DMS53 (cell line): ENCODE measurements at regions not wholly inside any gene's neighbourhood (a gene's known extent, or its start where the extent isn't known, plus 50 kb on each side); places are given as distances from the start of the nearest gene placed in this dataset.
A peak's percentile ranks its signal among the peaks of the same experiment; 100 is the strongest.
"Not testable (repeated sequence)": the region's sequence is repeated elsewhere in the genome, so short reads cannot be mapped to it uniquely, and the experiment has no call there.

Source experiments
- DNase-seq: peaks from one replicate; lab custom pipeline; 2025; lab: John Stamatoyannopoulos, UW

DNA sequence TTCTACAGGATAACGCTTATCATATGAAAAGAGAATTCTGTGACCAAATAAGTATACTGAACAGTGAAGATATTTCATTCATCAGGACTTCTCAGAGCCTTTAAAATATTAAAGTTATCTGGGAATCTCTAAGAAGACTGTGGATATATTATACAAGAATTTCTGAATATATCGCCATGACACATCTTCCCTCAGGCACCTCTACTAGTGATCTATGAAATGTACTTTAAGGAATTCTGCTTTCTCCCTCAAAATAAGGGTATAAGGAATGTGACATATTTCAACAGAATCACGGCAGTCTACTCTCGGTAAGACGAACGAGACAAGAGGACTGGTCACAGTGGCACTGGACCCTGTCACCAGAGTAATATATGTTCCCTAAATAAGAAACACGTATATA is 504.2 kb upstream of the PHF14 start:
- no peak for DNase-seq

GRCh38 chr7:10471280-10472058 is 502.2 kb upstream of the PHF14 start:
- DNase-seq, result no peak

DNA sequence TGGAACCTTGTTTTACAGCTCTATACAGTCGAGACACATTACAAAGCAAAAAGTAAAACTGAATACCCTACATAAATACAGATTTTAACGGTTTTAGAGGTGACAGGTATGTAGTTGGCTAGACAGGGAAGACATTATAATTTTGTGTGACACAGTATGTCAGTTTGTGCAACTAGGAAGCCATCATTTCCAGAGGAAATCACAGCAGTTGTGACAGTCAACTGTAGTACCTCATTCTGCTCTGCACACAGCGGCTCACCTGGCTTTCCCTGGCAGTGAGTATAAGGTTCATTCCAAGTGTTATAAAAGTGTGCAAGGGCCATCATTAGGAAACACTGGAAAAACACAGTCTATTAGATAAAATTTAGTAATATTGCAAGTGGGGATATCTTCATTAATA is 501.6 kb upstream of the PHF14 start:
- DNase-seq, result no peak

- no peak for DNase-seq
Observed at GRCh38 chr7:10473569-10473968, 500.1 kb upstream of the PHF14 start.

DNA sequence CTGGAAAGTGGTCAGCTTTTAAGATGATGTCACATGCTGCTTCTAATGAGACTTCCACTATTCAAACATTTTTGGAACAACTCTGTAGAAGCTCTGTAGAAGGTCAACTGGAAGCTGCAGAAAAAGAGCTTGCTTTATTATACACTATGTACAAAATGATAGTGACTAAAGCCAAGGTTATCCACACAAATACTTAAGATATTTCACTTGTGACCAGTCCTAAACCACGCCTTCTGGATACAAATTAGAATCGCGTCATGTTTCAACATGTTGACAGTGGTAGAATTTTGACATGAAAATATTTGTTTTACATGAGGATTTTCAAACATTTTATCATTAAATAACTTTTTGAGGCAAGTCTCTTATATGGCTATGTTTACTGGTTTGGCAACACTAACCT is 499.6 kb upstream of the PHF14 start:
- no peak for DNase-seq

DNA sequence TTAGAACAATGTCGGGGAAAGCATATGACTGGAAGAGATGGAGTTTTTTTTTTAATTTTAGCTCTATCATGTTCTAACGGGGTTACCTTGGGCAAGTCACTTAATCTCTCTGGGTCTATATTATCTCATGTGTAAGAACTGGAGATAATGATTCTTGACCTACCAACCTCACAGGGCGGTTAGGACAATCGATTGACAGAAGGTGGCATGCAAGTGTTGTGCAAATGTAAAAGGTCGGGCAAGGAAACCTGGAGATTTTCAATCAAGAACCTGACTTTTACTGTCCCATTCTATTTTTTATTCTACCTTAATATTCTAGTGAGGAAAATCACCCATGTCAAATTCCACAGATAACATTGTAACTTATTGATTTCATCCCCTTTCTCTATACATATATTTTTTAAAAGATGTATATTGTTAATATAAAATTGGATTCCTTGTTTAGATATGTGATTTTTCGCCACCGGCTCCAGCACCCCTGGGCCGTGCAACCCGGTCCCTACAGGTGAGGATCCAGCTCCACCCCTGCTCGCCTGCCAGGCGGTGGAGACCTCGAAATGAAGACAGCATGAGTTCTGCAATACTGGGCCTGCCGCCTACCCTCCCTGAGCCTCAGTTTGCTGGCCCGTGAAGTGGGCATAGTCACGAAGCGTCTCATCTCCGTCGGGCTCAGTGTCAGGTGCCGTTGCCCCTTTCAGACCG is 497.6 kb upstream of the PHF14 start:
- DNase-seq, result peak; percentile 15

GRCh38 chr7:10476642-10477041 is 497.0 kb upstream of the PHF14 start:
- no peak for DNase-seq

DNA sequence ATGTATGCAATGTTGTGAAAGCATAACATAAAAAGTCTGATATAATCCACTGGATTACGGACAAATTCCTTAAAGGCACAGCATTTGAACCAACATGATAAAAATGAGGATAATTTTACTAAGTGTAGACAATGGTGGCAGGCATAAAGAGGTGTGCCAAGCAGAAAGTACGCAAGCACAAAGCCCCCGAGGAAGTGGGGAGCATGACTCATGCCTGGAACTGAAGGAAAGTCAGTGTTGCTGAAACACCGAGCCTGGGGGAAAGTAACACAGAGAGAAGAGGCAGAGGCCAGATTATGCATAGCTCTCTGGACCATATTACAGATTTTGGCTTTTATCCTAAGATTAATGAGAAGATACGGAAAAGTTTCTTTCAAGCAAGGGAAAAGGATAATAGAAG is 490.0 kb upstream of the PHF14 start:
- no peak for DNase-seq

DNA sequence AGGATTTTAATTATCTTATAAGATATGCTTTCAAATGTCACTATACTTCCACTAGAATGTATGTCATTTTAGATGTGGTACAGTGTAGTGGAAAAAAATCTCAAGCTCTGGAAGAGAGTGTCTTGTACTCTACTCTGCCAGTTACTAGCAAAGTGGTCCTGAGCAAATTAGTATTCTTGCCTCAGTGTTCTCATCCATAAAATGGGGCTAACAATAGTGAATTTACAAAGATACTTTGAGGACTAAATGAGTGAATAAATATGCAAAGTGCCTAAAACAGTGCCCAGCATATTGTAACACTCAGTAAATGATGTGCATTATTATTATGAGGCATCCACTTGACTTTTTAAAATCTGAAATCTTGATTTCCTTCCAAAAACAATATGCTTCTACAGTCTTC is 488.9 kb upstream of the PHF14 start:
- no peak for DNase-seq

GRCh38 chr7:10501206-10501884 is 472.3 kb upstream of the PHF14 start:
- DNase-seq, result peak; percentile 45

DNA sequence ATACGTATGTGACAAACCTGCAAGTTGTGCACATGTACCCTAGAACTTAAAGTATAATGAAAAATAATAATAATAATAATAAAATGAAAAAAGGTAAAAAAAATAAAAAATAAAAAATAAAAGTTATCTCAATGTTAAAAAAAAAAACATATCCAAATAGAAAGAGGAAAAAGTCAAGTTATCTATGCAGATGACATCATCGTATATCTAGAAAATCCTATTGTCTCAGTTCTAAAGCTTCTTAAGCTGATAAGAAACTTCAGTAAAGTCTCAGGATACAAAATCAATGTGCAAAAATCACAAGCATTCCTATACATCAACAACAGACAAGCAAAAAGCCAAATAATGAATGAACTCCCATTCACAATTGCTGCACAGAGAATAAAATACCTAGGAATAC is 466.6 kb upstream of the PHF14 start:
- no peak for DNase-seq

DNA sequence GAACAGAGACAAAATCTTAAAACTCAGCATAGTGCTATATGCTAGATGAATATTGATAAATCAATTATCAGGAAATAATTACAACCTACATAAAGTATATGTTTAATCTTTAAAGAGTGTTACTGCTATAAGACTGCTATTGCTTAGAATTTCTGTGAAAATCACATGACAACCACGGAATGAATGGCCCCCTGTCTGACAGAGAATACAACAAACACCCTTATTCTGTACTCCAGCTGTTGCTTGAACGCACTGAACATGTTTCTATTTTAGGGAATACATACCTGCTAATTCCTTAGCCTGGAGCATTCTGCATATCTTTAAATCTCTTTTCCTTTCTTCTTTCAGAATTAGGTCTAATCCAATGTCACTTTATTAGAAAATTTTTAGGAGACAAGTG is 452.4 kb upstream of the PHF14 start:
- DNase-seq, result no peak

GRCh38 chr7:10533429-10533828 is 440.2 kb upstream of the PHF14 start:
- DNase-seq, result not testable (repeated sequence)

DNA sequence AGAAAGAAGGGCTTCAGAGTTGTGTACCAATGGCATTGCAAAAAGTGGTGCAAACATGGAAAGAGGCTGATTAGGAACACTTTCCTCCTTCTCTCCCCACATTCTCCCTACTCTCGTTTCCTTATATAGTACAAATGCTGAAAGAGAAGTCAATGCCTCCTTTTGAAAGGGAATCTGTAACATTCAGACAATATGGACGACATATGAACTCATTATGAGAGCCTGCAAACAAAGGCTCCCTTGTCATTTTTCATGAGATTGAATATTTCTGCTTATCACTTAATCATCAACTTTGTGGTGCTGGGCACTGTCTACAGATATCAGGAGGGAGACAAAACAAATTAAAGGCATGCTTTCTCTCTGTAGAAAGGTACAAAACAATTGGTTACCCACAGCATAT is 437.1 kb upstream of the PHF14 start:
- no peak for DNase-seq

GRCh38 chr7:10537764-10538163 is 435.9 kb upstream of the PHF14 start:
- DNase-seq, result no peak

DNA sequence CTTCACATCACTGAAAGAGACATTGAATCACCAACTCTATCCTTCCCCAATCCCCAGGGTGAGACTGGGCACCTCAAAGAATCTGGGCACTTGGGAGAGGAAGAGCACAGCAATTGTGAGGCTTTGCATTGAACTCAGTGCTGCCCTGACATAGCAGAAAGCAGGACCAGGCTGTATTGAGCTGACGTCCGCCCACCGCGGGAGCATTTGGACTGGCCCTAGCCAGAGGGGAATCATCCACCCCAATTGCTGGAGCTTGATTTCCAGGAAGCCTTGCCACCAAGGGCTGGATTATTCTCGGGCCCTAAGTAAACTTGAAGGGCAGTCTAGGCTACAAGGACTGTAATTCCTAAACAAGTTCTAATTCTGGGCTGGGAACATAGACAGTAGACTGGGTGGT is 416.3 kb upstream of the PHF14 start:
- no peak for DNase-seq

GRCh38 chr7:10560497-10560896 is 413.2 kb upstream of the PHF14 start:
- no peak for DNase-seq

DNA sequence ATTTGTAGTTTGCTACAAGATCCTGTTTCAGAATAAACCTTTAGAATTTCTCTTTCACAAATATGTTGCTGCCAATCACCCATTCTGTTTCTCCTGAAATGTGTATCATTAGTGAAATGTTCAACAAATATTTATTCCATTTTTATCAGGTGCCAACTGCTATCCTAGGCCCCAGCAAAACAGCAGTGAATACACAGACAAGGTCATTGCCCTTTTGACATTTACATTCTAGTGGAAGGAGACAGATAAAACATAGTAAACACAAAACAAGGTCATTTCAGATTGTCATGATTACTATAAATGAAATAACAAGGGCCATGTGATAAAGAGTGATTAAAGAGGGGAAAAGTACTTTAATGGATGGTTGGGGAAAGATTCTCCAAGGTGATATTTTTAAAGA is 404.8 kb upstream of the PHF14 start:
- DNase-seq, result no peak

GRCh38 chr7:10571759-10572158 is 401.9 kb upstream of the PHF14 start:
- DNase-seq, result no peak

DNA sequence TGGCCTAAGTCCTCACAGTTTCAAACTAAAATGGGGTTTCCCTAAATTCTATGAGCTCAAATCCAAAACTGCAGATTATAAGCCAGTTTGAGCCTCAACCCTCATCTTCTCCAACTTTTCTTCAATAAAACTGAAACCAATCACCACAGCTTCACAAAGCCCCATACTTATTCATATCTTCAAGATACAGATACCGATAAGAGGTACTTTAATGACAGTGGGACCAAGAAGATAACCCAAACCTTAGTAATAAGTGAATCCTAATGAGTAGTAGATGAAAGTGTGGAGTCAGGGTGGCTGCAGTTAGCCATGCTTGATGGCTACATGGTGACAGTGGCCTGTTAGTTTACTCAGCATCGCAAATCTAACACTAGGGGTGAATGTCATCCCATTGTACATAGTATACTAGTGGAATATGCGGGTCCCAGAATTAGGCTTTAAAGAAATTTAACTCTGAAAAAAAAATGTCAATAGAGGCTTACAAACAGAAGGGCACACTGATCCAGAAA is 395.8 kb upstream of the PHF14 start:
- no peak for DNase-seq

GRCh38 chr7:10579561-10579960 is 394.1 kb upstream of the PHF14 start:
- no peak for DNase-seq

DNA sequence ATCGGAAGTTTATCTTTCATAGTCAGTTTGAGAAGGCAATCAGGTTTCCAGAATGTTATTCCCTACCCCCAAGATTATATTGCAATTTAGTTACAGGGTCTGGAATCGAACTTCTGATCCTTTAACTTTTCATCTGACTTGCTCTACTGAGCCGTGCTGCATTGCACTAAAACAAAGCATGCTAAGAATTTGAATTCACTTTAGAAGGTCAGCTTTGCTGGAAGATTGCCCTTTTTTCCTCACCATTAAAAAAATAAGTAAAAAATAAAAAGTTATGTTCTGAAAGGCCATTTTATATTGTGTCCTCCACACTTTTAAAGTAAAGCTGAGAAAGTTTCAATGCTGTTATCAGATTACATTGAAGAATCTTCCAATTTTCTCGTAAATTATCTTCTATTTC is 388.8 kb upstream of the PHF14 start:
- DNase-seq, result no peak

DNA sequence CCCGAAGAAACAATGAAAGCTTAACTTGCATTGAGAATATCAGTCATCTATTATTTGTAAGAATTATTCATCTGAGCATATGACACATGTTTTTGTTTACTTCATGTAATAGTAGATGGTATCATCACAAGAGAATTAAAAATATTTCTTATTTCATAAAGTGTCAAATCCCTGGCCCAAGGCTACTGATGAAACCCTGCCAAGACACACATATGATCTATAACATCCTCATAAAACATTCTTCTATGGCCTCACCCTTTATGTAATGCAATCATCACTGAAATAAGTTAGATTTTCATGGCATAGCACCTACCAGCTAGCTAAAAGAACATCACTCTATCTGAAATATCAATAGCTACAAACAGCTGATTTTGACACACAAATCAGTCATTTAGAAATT is 385.6 kb upstream of the PHF14 start:
- DNase-seq, result no peak
